G401 (cell line): ENCODE measurements at regions not wholly inside any gene's neighbourhood (a gene's known extent, or its start where the extent isn't known, plus 50 kb on each side); places are given as distances from the start of the nearest gene placed in this dataset.
"Not testable (repeated sequence)": the region's sequence is repeated elsewhere in the genome, so short reads cannot be mapped to it uniquely, and the experiment has no call there.

ENCODE experiments used
- DNase-seq: peaks from one replicate; pipeline ENCODE4 v3.0.0-alpha.2; 2015; ENCODE audit warnings: low spot score
- in situ Hi-C: cut with HindIII; loops from 2 replicates; pipeline ENCODE4 v1.10.0; 2016; ENCODE audit warnings: low sequenced_read_pairs, mixed read lengths

DNA sequence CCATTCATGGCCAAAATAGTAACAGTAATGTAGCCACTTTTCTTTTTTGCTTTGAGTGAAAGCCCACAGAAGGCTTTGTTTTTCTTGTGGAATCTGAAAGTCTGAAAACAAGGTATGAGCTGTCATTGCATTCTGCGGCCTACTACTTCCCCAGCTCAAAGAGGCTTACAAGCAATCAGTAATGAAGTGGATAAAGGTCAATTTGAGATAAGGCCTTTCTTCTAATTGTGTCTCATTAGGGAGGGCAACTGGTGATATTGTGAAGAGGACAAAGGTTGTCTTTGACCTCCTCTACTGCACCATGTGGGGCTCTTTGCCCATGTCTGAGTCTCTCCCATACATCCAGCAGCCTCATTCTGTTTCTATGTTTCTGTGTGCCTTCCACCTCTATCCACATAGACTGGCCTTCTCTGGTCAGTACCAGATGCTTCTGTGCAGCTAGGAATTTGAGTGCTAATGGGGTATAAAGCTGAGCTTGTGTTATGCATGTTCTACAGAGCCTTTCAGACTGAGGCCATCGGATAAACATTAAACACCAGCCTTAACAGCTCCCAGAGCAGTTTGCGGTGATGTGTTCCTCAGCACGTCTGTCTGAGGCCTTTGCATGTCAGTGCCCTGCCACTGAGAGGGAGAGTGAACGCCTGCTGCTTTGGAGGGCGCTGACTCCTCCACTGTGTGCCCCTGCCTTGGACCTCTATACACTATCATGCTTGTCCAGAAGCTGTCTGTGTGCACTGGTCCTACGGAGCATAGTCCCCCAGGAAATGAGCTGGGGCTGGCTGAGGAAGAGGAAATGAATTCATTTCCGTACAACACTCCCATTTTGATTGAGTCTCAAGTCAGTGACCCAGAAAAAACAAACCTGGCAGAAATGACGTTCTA lies 80.2 kb downstream of the SH2D1A start:
- in situ Hi-C loops, result no loop called here
- DNase-seq, result no peak

DNA sequence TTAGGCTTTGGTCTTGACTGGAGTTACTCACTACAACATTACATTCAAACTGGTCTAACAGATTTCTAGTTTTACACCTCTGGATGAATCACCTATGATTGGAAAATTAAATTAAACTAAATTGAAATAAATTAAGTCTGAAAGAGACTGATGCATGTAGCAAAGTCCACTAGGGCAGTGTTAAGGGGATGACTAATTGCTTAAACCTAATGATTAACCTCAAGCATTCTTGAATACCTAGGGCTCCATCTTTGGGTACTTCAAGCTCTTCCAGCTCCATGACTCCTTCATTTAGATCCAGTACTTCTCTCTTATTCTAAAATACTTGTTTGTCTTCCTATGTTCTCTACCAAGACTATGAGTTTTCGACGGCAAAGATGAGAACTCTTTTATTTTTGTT lies 86.8 kb downstream of the SH2D1A start:
- DNase-seq, result no peak
- in situ Hi-C loops, result no loop called here

DNA sequence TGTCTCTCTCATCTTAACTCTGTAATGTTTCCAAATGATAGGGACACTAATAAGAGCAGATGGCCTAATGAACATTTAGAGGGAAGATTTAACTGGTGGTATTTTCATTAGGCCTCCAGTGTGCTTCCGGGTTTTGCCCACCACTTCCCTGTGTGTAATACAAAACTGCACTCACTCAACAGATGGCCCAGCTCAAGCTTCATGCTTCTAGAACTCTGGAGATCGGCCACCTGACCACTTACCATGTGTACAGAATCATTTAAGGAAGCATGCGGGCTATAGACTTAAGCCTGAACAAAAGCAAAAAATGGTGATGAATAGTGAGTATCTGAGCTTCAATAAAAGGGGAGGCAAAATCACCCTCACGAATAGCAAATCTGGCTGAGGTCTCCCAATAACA lies 89.3 kb downstream of the SH2D1A start:
- DNase-seq, result peak; percentile 70
- in situ Hi-C loops, result no loop called here

DNA sequence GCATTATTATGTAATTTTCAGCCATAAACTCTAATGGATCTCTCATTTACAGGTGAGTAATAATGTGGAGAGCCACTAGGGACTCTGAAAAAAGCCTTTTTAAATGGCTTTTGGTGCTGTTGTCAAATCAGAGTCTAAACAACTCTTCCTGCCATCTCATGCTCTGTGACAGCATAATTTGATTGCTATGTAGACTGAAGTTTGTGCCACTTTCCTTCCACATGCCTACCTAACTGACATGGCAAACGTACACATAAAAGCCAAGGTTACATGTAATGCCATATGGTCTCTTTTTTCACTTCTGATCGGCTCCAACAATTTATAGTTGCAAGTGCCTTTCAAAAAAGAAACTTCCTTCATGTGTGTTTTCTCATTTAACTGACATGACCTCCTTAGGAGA lies 94.3 kb downstream of the SH2D1A start:
- in situ Hi-C loops, result no loop called here
- DNase-seq, result no peak

GRCh38 chrX:124441971-124442590 lies 95.7 kb downstream of the SH2D1A start:
- DNase-seq, result no peak
- in situ Hi-C loops, result no loop called here

GRCh38 chrX:124455966-124456365 lies 109.6 kb downstream of the SH2D1A start:
- no peak for DNase-seq
- in situ Hi-C loops, result no loop called here

GRCh38 chrX:124459851-124460250 lies 113.5 kb downstream of the SH2D1A start:
- DNase-seq, in situ Hi-C loops: not testable (repeated sequence)

DNA sequence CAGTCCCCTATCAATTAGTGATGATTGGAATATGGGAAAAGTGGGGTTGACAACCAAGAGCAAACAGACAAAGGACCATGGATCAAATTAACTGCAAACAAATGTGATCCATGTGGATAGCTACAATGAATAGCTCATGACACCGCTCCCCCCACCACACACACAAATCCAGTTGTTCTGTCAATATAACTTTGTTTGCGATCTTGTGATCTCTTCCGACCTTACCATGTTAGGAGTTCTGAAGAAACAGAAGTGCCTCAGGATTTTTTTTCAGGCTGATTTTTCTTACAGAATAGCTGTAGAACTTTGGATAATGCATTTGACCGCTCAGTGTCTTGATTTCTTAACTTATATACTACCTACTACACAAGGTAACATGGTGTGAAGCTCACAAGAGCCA lies 116.6 kb downstream of the SH2D1A start:
- no peak for DNase-seq
- in situ Hi-C loops, result no loop called here

- DNase-seq, result no peak
- in situ Hi-C loops, result no loop called here
Measured at GRCh38 chrX:124467202-124467601, 120.8 kb downstream of the SH2D1A start.

DNA sequence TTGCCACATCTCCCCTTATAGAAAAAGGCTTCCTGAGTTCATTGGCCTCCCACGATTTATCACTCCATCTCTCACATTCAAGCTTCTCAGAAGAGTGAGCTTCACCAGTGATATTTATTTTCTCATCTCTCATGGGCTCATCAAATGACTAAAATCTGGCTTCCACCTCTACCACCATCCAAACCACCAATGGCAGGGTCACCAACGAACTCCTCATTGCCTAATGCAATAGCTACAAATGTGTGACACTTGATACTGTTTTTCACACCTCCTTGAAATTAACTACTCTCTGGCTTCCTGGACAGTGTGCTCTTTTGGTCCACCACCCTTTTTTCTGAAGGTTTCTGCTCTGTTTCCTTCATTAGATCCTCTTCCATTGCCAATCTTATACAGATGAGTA lies 129.0 kb downstream of the SH2D1A start:
- in situ Hi-C loops, result no loop called here
- no peak for DNase-seq

DNA sequence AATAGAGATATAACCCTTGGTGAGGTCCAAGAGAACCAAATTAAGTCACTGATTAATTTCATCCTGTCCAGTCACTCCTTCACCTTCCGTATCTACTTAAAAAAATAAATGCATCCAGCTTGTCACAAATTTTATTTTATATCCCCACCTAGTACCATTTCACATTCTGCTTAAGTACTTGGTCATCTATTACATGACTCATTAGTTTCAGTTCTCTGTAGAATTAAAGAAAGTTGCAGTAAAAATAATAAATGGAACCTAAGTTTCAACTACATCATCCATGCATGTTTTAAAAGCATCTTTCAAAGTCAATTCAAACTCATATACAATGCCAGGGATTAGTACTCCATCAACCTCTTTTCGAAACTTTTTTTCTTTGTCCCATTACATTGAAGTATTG lies 130.2 kb downstream of the SH2D1A start:
- in situ Hi-C loops, result no loop called here
- no peak for DNase-seq

DNA sequence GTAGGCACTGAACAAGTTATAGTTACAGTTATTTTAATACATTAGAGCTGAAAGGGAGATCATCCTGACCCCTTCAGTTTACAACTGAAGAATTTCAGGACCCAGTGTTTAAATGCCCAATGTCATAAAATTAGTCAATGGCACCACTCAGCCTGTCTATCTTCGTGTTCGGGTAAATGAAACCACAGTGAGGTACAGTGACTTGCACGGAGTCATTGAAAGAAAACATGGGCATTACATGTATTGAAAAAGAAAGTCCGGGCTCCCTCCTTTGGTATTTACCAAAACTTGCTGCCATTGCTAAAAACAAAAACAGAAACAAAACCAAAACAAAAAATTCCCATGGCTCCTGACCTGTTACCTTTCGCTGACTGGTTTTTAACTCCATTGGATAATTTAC lies 131.7 kb downstream of the SH2D1A start:
- no peak for DNase-seq
- in situ Hi-C loops, result no loop called here

- no peak for DNase-seq
- in situ Hi-C loops, result no loop called here
Measured at GRCh38 chrX:124488412-124489161, 142.2 kb downstream of the SH2D1A start.

GRCh38 chrX:124493984-124494383 lies 147.6 kb downstream of the SH2D1A start:
- in situ Hi-C loops, result no loop called here
- no peak for DNase-seq

- DNase-seq, result no peak
- in situ Hi-C loops, result no loop called here
Measured at GRCh38 chrX:124497386-124497785, 151.0 kb downstream of the SH2D1A start.

DNA sequence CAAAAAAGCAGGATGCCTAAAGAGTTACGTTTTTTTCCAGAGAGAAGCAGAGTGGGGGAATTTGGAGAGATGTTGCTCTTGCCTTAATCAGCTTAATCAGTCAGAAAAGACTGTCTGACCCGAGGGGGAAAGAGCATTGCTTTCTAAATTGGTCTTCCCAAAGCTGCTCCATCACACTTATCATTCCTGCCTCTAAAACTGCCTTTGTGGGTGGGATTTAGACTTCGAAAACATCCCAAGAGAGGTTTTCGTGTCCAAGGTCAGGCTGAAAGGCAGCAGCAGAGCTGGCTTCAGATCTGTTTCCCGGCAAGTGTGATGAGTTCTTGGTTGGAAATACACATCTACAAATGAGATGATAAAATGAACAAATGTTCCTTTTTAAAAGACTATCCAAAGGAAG lies 155.2 kb downstream of the SH2D1A start:
- DNase-seq, result no peak
- in situ Hi-C loops, result no loop called here

GRCh38 chrX:124502166-124502565 lies 155.8 kb downstream of the SH2D1A start:
- DNase-seq, result no peak
- in situ Hi-C loops, result no loop called here

GRCh38 chrX:124502599-124502998 lies 156.2 kb downstream of the SH2D1A start:
- in situ Hi-C loops, result no loop called here

DNA sequence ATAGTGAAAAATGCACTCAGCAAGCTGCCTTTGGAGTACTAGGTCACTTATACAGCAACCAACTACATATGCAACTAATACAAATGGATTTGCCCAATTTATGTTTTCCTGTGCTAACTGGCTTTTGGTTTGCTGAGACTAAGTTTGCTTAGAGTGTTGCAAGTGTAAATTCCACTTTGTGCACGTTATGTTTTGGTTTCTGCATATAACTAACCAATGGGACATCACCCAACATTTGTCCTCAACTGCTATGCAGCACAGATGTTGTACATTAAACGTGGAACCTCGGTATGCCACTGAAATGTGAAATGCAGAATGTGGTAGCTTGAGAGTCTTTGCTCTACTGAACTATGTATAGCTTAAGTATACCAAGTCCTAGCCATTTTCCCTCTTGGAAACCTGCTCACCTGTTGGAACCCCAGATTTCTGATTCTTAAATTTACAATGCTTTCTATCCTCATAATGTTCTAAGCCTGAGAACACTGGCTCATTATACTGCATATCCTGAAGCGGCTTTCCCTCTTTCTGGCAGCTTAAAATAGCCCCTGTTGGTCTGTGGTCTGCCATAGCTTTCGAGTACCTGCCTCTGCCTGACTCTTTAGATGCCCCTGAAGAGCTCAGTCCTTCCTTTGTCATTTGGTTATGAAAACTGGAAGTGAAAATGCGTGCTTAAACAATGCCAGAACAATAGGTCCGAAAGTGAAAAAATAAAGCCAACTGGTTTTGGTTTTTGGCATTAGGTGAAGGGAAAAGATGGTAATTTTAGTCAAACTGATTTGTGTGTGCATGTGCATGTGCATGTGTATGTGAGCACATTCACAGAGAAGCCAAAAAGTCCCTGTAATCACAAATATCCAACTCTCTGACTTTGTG lies 158.0 kb downstream of the SH2D1A start:
- no peak for DNase-seq
- in situ Hi-C loops, result no loop called here

More at GRCh38 chrX:124502599-124502998, 156.2 kb downstream of the SH2D1A start:
- DNase-seq, result no peak
